ENCODE measurements at regions not wholly inside any gene's neighbourhood (a gene's known extent, or its start where the extent isn't known, plus 50 kb on each side); places are given as distances from the start of the nearest gene placed in this dataset.
A peak's percentile ranks its signal among the peaks of the same experiment; 100 is the strongest.

DNA sequence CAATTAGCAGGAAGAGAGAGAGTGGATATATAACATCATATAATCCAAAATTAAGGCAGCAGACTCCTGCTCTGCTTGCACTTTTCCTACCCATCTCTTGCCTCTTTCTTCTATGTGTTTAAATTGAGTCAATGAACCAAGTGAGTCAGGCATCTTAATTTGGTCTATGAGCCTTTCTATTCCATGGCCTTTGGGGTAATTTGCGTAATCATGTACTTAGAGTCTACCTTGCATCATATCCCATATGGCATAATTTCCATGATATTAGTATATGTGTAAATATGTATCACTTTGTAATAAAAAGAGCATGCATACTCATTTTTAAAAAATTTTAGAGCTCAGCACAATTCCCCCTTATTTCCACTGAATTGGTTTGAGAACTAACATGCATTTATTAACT lies 555.2 kb downstream of the STK39 start:
- no peak for DNase-seq
- Histone ChIP-seq H3K79me2 (ENCODE audit: low read length) (no peaks in the 10 kb centered on the region), H3K9me2 (replicated peaks; ENCODE audit: insufficient read depth, low read length) (no peaks in the 10 kb centered on the region), H3F3A (ENCODE audit: insufficient read depth, low read length) (no peaks in the 10 kb centered on the region), H3K4me2 (ENCODE audit: low read depth, low read length) (no peak overlapping the region), H3K27me3 (replicated peaks; ENCODE audit: insufficient read depth, low read length) (no peaks in the 10 kb centered on the region), H3K4me3 (ENCODE audit: low read length) (no peak overlapping the region), H2AFZ (ENCODE audit: low read length) (no peak overlapping the region), H3K4me1 (ENCODE audit: low read length) (no peaks in the 10 kb centered on the region), H3K27ac (ENCODE audit: low read length) (no peak overlapping the region), H3K36me3 (replicated peaks; ENCODE audit: insufficient read depth, low read length) (no peaks in the 10 kb centered on the region), H4K20me1 (ENCODE audit: insufficient read depth, low read length) (no peaks in the 10 kb centered on the region), H3K9ac (ENCODE audit: low read length) (no peak overlapping the region), H3K9me3 (replicated peaks; ENCODE audit: insufficient read depth, low read length) (no peaks in the 10 kb centered on the region)
- TF ChIP-seq EZH2phosphoT487 (IDR thresholded peaks at IDR 0.05; ENCODE audit: low read length) (no peak), EZH2 (optimal IDR thresholded peaks at IDR 0.05; ENCODE audit: low read depth, low read length) (no peak), CTCF (IDR thresholded peaks at IDR 0.05; ENCODE audit: low read length) (no peak)

- H3K27ac ChIP-seq (ENCODE audit: low read length), result no peak overlapping the region
- H3K4me2 ChIP-seq (ENCODE audit: low read depth, low read length), result no peak overlapping the region
- no peaks in the 10 kb centered on the region for H3K9me2 ChIP-seq (replicated peaks; ENCODE audit: insufficient read depth, low read length)
- no peak overlapping the region for H3K4me3 ChIP-seq (ENCODE audit: low read length)
- no peaks in the 10 kb centered on the region for H4K20me1 ChIP-seq (ENCODE audit: insufficient read depth, low read length)
- H3K4me1 ChIP-seq (ENCODE audit: low read length), result no peaks in the 10 kb centered on the region
- H3K9me3 ChIP-seq (replicated peaks; ENCODE audit: insufficient read depth, low read length), result no peaks in the 10 kb centered on the region
- no peaks in the 10 kb centered on the region for H3K79me2 ChIP-seq (ENCODE audit: low read length)
- no peaks in the 10 kb centered on the region for H3K36me3 ChIP-seq (replicated peaks; ENCODE audit: insufficient read depth, low read length)
- no peaks in the 10 kb centered on the region for H3F3A ChIP-seq (ENCODE audit: insufficient read depth, low read length)
- TF ChIP-seq EZH2phosphoT487 (IDR thresholded peaks at IDR 0.05; ENCODE audit: low read length), result no peak
- TF ChIP-seq EZH2 (optimal IDR thresholded peaks at IDR 0.05; ENCODE audit: low read depth, low read length), result no peak
- peak; percentile 11; the same call in 1 of the 2 replicates for TF ChIP-seq CTCF (IDR thresholded peaks at IDR 0.05; ENCODE audit: low read length)
- no peak overlapping the region for H3K9ac ChIP-seq (ENCODE audit: low read length)
- H3K27me3 ChIP-seq (replicated peaks; ENCODE audit: insufficient read depth, low read length), result no peaks in the 10 kb centered on the region
- H2AFZ ChIP-seq (ENCODE audit: low read length), result no peak overlapping the region
- no peak for DNase-seq
These were observed 558.0 kb downstream of the STK39 start for GRCh38 chr2:167689444-167689843.

DNA sequence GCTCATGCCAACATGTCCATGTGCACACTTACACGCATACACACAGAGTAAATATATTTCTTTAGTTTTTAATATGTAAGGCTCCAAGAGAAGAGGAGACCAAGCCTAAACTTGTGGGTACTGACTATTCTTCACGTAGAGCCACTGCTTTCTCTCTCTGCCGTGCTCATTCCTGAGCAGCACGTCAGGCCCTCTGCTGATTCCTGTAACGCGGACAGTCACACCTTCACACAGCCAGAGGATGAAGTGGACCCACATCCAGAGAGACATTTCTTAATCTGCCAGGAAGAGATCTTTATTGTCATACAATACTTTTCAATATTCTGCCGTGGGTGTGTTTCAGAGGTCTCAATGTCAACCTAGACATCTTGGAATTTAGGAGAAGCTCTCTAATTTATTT lies 560.7 kb downstream of the STK39 start:
- Histone ChIP-seq H4K20me1 (ENCODE audit: insufficient read depth, low read length) (no peaks in the 10 kb centered on the region), H3K9ac (ENCODE audit: low read length) (no peak overlapping the region), H3K27me3 (replicated peaks; ENCODE audit: insufficient read depth, low read length) (no peaks in the 10 kb centered on the region), H3K27ac (ENCODE audit: low read length) (no peak overlapping the region), H3F3A (ENCODE audit: insufficient read depth, low read length) (no peaks in the 10 kb centered on the region), H3K4me2 (ENCODE audit: low read depth, low read length) (no peak overlapping the region), H3K4me1 (ENCODE audit: low read length) (no peaks in the 10 kb centered on the region), H3K79me2 (ENCODE audit: low read length) (no peaks in the 10 kb centered on the region), H3K36me3 (replicated peaks; ENCODE audit: insufficient read depth, low read length) (no peaks in the 10 kb centered on the region), H3K9me2 (replicated peaks; ENCODE audit: insufficient read depth, low read length) (no peaks in the 10 kb centered on the region), H3K4me3 (ENCODE audit: low read length) (no peak overlapping the region), H2AFZ (ENCODE audit: low read length) (no peak overlapping the region), H3K9me3 (replicated peaks; ENCODE audit: insufficient read depth, low read length) (no peaks in the 10 kb centered on the region)
- TF ChIP-seq EZH2 (optimal IDR thresholded peaks at IDR 0.05; ENCODE audit: low read depth, low read length) (no peak), CTCF (IDR thresholded peaks at IDR 0.05; ENCODE audit: low read length) (no peak), EZH2phosphoT487 (IDR thresholded peaks at IDR 0.05; ENCODE audit: low read length) (no peak)
- no peak for DNase-seq

All from MM.1S (cell line).